NCI-H2171 (cell line): ENCODE measurements at regions not wholly inside any gene's neighbourhood (a gene's known extent, or its start where the extent isn't known, plus 50 kb on each side); places are given as distances from the start of the nearest gene placed in this dataset.
"Not testable (repeated sequence)": the region's sequence is repeated elsewhere in the genome, so short reads cannot be mapped to it uniquely, and the experiment has no call there.

Experiments used
- DNase-seq: peaks from one replicate; lab custom pipeline; 2025; lab: John Stamatoyannopoulos, UW

DNA sequence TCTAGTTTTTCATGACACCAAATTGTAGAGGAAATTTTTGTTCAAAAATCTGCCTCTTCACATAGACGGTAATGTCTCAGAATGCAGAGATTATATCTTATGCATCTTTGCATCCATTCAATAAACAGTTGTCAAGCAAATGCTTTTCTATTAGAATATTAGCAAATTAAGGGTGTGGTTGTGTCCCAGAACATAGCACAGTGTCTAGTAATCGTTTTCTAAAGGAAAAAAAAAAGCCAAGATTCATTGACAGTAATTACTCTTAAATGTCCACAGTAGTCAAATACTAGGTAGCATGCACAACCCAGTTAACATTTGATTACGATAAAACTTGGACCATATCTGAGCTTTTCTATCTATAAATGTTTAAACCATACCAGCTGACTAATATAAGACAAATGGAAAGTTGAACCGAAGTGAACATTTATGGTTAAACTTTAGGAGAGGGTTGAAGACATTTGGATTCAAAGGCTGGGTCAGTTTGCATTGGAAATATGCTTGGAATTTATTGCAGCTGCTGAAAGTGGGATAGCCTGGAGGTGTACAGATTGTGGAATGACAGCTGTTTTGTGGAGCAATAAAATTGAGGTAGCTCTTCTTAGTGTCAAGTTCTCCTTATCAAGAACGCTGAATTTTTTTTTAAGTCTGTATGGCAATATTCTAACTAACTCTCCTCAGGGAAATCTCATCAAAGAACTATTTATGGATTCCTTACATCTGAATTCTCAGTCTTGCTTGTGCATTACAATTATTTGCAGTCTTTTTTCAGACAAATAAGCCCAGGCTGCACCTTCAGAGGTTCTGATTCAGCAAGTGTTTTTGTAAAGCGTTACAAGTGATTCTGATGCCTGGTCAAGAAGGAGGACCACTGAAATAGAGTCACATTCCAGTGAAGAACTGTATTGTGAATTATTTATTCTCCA lies 66.7 kb upstream of the ATP2B1 start:
- no peak for DNase-seq

DNA sequence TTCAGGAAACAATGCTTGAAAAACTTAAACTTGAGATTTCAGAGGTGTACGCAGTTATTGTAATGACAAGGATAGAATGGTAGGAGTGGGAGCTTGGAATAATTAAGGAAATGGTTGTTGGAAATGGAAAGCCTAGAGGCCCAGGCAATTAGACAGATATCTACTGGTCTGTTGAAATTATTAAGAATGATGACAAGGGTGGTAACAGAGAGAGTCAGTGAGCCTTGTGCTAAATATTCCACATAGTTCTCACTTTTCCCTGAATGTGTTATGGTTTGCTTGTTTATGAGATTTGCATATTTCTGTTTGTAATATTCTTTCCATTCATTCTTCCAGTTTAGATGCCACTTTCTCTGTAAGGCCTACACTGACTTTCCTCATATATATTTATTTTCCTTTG lies 66.0 kb upstream of the ATP2B1 start:
- DNase-seq = no peak

DNA sequence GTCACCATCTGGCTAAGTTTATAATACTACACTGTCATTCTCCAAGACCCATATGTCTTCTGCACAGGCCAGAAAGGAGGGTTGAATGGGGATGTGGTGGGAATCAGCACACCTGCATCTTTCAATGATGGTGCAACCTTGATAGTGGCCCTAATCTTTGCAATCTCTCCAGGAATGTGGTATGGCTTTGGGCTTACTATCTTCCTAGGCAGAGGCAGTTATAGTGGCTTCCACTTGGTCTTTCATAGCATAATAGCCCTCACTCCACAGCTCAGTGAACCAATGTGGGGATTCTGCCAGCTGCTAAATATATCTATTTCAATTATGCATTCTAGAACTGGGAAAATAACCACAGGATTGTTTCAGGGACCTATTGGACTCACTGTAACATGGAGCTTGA lies 61.8 kb upstream of the ATP2B1 start:
- peak; percentile 24 for DNase-seq

DNA sequence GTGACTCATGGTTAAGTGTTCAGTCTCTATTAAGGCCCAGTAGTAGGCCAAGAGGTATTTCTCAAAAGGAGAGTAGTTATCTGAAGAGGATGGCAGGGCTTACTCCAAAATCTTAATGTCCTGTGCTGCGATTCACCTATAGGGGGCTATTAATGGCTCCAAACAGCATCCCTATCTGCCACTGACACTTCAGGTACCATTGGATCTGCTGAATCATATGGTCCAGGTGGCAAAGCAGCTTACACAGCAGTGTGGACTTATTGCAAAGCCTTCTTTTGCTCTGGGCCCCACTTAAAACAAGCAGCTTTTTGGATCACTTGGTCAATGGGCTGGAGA lies 60.8 kb upstream of the ATP2B1 start:
- DNase-seq = no peak

DNA sequence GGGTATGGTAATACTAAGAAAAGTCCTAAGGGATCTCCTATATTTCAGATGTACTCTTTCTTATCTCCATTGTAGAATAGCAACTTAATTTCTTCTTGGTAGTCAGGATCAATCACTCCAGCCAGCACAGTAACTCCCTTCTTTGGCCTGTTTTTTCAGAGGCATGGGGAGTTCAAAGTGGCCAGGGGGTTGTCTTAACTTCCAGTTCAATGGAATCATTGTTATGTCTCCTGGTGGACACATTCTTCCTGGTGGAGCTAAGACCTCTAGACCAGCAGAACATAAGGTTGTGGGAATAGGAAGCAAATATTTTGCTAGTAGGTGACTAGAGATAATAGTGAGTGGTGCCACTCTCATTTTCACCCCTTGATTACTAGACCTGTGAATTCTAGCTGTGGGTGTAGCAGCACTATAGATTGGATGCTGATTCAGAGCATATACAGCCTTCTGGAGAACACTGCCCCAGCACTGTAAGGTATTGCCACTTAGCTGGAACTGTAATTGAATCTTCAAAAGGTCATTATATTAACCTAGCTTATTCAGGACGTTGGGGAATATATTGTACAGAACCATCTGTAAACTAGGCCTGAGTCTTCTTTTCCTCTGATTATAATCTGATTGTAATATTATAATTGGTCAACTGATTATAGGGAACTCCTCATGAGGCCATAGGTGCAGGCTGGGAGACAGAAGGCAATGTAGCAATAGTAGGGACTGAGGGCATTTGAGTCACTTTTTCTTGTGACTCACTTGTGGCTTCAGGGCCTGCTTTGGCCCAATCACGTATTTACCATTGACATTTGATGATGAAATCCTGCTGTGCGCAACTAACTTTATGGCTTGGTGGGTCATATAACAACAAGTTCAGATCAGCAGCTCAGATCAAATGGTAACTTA lies 60.2 kb upstream of the ATP2B1 start:
- no peak for DNase-seq

- DNase-seq = no peak
Measured at GRCh38 chr12:89765959-89766824, 57.6 kb upstream of the ATP2B1 start.

DNA sequence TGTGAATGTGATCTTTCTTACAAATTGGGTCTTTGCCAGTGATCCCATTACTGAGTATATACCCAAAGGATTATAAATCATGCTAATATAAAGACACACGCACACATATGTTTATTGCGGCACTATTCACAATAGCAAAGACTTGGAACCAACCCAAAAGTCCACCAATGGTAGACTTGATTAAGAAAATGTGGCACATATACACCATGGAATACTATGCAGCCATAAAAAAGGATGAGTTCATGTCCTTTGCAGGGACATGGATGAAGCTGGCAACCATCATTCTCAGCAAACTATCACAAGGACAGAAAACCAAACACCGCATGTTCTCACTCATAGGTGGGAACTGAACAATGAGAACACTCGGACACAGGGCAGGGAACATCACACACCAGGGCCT lies 55.5 kb upstream of the ATP2B1 start:
- not testable (repeated sequence) for DNase-seq

- no peak for DNase-seq
Measured at GRCh38 chr12:89762498-89763170, 54.0 kb upstream of the ATP2B1 start.

DNA sequence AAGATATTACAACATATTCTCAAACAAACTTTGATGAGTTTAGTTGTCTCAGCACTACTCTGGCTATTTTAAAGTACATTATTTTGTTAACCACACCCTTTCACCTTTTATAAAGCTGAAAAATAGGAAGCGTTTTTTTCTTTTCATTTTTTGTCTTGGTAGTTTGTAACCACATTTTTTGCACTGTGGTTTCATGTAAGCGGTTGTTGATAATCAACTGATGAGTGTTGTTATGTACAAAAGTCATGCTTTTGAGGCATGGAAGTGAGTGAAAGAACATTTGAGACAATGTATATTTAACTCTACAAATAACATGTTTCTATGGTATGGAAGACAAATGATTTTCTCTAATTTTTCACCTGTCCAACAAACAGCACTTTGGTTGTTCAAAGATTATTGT lies 52.1 kb upstream of the ATP2B1 start:
- DNase-seq = no peak
